Astrocyte of the cerebellum (primary cell): ENCODE measurements at regions not wholly inside any gene's neighbourhood (a gene's known extent, or its start where the extent isn't known, plus 50 kb on each side); places are given as distances from the start of the nearest gene placed in this dataset.

ENCODE experiments used
- DNase-seq: peaks from one replicate; pipeline ENCODE4 v3.0.0-alpha.2; 2011; ENCODE audit warnings: low read depth
- H3K4me3 ChIP-seq: 2 replicates; pipeline ENCODE4 v1.5.1; 2011; ENCODE audit warnings: mild to moderate bottlenecking, low read depth, low read length, moderate library complexity
- in situ Hi-C: cut with HindIII; loops from 2 replicates; pipeline ENCODE4 v1.10.0; 2017; ENCODE audit warnings: low sequenced_read_pairs
- TF ChIP-seq, protein P1 (sequence below): IDR thresholded peaks from 2 replicates; pipeline ENCODE4 v1.5.1; 2012; ENCODE audit warnings: low read length, low read depth, moderate library complexity, mild to moderate bottlenecking; ENCODE audit errors: missing control alignments

DNA sequence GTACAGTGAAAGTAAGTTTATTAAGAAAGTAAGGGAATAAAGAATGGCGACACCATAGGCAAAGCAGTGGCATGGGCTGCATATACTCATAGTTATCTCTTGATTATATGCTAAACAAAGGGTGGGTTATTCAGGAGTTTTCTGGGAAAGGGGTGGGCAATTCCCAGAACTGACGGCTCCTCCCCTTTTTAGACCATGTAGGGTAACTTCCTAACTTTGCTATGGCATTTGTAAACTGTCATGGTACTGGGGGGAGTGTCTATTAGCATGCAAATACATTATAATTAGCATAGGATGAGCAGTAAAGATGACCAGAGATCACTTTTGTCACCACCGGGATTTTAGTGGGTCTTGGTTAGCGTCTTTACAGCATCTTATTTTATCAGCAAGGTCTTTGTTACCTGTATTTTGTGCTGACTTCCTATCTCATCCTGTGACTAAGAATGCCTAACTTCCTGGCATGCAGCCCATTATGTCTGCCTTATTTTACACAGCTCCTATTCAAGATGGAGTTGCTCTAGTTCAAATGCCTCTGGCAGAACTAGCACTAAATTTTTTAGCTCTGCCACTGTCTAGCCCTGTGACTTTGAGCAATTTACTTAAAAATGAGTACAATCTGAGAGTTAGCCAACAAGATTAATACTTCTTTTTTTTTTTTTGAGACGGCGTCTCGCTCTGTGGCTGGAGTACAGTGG, 110.3 kb upstream of the PALMD start:
- TF ChIP-seq, protein P1, sequence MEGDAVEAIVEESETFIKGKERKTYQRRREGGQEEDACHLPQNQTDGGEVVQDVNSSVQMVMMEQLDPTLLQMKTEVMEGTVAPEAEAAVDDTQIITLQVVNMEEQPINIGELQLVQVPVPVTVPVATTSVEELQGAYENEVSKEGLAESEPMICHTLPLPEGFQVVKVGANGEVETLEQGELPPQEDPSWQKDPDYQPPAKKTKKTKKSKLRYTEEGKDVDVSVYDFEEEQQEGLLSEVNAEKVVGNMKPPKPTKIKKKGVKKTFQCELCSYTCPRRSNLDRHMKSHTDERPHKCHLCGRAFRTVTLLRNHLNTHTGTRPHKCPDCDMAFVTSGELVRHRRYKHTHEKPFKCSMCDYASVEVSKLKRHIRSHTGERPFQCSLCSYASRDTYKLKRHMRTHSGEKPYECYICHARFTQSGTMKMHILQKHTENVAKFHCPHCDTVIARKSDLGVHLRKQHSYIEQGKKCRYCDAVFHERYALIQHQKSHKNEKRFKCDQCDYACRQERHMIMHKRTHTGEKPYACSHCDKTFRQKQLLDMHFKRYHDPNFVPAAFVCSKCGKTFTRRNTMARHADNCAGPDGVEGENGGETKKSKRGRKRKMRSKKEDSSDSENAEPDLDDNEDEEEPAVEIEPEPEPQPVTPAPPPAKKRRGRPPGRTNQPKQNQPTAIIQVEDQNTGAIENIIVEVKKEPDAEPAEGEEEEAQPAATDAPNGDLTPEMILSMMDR = no peak
- in situ Hi-C loops = no loop called here
- DNase-seq = no peak
- H3K4me3 ChIP-seq = no peak overlapping the region

DNA sequence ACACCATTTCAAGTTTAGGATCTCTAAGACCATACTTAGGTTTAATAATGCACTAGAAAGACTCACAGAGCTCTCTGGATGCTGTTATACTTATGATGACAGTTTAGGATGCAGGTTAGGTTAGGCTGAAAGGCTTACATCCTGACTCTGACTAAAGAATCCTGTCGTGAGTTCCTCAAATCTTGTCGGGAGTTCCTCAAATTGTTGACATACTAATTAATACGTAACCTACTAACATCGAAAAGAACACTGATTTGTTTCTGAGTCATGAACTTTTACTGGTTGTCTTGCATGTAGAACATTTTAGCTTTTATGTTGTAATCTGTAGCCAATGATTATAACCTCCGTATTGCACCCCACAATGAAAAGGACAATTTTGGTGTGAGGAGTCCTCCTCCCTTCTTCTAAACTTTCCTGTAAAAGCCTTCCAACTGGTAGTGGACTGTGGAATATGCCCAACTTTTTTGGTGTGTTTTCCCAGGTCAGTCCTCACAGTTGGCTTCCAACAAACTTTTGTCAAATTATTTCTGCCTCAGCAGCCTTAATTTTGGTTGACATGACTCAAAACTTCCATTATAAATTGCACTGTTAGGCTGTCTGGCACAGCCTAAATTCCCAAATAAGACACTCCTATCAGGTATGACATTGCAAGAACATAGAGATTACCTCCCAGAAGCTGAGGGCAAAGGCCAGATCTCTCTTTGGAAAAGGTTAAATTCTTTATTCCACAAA, 107.9 kb upstream of the PALMD start:
- TF ChIP-seq, protein P1 = no peak
- no peak for DNase-seq
- in situ Hi-C loops = no loop called here
- no peak overlapping the region for H3K4me3 ChIP-seq

DNA sequence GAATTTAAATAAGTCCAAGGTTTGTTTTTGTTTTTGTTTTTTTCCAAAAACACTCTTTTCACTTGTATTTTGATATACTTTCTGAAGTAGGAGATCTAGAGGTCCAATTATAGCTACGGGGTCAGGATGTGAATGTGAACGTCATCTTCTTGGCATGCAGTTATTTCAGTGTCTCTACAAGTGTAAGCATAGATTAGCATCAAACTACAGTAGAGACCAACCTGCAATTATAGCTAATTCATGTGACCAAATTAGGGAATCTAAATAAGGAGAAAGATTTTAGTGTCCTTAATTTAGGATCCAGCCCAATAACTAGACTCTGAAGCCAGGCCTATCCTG, 107.3 kb upstream of the PALMD start:
- H3K4me3 ChIP-seq = no peak overlapping the region
- in situ Hi-C loops = no loop called here
- TF ChIP-seq, protein P1 = no peak
- no peak for DNase-seq

DNA sequence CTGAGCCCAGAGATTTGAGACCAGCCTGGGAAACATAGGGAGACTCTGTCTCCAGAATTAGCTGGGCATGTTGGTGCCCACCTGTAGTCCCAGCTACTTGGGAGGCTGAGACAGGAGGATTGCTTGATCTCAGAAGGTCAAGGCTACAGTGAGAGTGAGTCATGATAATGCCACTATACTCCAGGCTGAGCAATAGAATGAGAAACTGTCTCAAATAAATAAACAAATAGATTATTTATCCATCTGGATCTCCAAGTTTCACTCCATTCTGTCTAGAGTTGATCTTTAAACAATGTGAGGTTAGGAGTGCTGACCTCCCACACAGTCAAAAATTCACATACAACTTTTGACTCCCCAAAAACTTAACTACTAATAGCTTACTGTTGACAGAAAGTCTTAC, 106.8 kb upstream of the PALMD start:
- no peak overlapping the region for H3K4me3 ChIP-seq
- TF ChIP-seq, protein P1 = no peak
- DNase-seq = no peak
- in situ Hi-C loops = no loop called here

DNA sequence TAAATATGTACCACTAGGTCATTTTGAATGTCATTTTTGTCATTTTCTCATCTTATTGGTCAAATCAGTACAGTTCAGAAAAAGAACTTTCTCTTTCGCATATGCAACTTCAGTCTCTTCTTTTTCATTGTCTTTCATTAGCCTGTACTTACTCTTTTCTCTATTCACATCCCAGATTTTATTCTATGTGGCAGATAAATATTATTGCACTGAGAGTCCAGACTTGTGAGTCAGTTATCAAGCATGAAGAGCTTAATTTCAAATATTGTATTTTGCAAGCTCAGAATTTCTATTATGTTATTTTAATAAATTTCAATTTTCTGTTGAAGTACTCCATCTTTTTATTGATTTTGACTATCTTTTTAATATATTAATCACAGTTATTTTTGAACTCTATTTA, 105.2 kb upstream of the PALMD start:
- TF ChIP-seq, protein P1 = no peak
- in situ Hi-C loops = no loop called here
- no peak for DNase-seq

DNA sequence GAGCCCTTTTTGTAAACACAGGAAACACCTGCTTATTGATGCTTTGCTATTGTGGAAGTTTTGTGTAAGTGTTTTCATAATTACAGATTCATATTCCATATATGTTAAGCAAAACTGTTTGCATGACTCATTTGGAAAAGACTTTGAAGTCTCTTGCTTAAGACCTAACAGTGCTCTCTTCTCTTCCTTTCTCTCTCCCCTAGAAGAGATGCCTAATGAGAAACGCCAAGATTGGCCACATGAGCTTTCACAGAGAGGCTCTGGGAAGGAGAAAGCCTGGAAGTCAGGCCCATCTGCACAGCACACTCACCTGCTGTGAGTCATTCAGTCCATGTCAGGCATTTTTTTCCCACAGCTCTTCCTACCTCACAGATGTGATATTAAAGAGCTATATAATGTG, 101.6 kb upstream of the PALMD start:
- in situ Hi-C loops = no loop called here
- no peak overlapping the region for H3K4me3 ChIP-seq
- peak; percentile 16 for DNase-seq
- TF ChIP-seq, protein P1 = no peak

More for the DNA sequence above, 105.2 kb upstream of the PALMD start:
- no peak overlapping the region for H3K4me3 ChIP-seq
